GM18520 (cell line): ENCODE measurements at regions not wholly inside any gene's neighbourhood (a gene's known extent, or its start where the extent isn't known, plus 50 kb on each side); places are given as distances from the start of the nearest gene placed in this dataset.
"Not testable (repeated sequence)": the region's sequence is repeated elsewhere in the genome, so short reads cannot be mapped to it uniquely, and the experiment has no call there.

Experiments used
- ATAC-seq: cut with Tn5 transposase; IDR thresholded peaks from one replicate; pipeline ENCODE4 v1.9.1; 2021; ENCODE audit not compliant: unreplicated experiment

- no peak for ATAC-seq
Observed at GRCh38 chr16:55061126-55061525, 130.5 kb downstream of the IRX5 start.

DNA sequence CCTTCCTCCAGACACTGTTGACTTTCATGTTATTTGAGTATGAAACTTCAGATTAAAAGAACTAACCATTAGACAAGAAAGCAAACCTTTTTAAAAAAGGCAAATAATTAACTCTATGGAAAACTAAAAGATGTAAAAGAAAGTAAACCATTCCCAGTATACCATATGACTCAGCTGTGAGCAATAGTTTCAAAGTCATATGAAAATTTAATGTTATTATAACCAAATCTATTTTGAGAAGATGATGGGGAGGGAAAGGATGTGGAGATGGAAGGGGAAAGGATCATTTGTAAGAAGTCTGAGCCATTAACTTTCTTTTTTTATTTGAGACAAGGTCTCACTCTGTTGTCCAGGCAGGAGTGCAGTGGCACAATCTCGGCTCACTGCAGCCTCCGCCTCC lies 131.8 kb downstream of the IRX5 start:
- ATAC-seq = no peak

GRCh38 chr16:55072976-55073375 lies 142.3 kb downstream of the IRX5 start:
- ATAC-seq = no peak

- ATAC-seq = no peak
Observed at GRCh38 chr16:55073830-55074229, 143.2 kb downstream of the IRX5 start.

GRCh38 chr16:55075208-55075607 lies 144.5 kb downstream of the IRX5 start:
- ATAC-seq = not testable (repeated sequence)

DNA sequence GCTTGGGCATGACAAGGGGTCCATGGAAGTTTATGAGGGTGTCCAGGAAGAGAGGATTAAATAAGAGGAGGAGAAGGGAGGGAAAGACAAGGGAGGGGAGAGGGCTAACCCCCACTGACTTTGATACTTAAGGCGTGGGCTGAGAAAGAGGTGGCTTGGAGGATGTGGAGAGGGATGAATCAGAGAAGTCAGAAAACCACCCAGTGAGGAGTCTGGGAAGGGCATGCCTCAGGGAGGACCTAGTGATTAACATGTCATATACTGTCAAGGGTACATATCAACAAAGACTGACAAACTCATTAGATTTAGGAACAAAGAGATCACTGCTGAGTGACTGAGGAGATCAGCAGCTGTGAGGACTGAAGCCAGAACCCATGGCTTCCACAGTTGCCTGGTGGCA lies 145.4 kb downstream of the IRX5 start:
- ATAC-seq = no peak

DNA sequence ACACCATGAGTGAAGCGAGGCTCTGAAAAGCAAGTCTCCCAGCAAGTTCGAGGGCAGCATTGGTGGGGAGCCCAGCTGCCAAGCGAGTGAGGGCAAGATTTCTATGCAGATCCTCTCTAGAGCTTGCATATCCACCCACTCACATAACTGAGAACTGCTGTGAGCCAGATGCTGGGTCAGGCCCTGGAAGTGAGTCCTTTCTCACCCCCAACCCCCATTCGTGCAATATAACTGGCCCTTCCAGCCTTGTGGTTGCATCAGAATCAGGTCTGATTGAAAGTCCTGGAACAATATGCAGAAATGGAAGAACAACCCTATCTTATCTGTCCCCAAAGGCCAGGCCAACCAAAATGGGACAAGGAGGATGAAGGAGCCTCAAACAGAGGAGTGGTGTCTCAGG lies 146.6 kb downstream of the IRX5 start:
- ATAC-seq = no peak

GRCh38 chr16:55078153-55078552 lies 147.5 kb downstream of the IRX5 start:
- no peak for ATAC-seq

- no peak for ATAC-seq
Observed at GRCh38 chr16:55078699-55079410, 148.2 kb downstream of the IRX5 start.

DNA sequence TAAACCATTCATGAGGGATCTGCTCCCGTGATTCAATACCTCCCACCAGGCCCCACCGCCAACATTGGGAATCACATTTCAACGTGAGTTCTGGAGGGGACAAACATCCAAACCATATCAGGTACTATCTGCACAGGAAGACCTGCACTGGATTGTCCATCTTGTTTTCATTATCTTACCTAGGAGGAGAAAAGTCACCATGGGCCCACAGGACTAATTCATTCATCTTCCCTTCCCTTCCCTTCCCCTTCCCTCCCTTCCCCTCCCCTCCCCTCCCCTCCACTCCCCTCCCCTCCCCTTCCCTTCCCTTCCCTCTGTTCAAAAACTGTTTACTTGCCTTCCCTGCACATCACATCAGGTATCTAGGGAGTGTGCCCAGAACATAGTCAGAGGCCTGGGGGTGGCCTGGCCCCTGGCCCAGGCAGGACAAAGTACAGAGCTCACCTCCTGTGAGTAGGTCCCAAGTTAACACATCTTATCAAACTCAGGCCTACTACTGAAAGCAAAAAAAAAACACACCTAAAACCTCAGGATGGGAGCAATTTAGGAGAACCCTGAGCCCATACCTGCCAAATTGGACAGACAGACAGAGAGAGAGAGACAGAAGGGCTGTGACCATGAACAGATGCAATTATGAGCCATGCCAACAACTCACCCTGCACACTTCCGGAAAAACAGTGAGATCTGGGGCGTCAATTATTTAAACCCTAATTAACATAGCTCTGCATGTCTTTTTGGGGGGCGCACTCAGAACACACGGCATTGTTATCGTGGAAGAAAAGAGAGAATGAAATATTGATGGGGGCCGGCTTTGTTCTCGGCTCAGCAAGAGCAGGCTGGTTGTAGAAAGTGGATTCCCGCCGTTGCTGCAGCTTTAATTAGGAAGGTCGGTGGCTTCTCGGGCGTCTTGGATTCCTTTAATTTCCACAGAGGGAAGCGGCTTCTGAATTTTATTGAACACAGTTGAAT lies 151.2 kb downstream of the IRX5 start:
- ATAC-seq = no peak

GRCh38 chr16:55082591-55082976 lies 151.9 kb downstream of the IRX5 start:
- ATAC-seq = no peak

- no peak for ATAC-seq
Observed at GRCh38 chr16:55083052-55083451, 152.4 kb downstream of the IRX5 start.

- no peak for ATAC-seq
Observed at GRCh38 chr16:55088098-55088497, 157.4 kb downstream of the IRX5 start.

DNA sequence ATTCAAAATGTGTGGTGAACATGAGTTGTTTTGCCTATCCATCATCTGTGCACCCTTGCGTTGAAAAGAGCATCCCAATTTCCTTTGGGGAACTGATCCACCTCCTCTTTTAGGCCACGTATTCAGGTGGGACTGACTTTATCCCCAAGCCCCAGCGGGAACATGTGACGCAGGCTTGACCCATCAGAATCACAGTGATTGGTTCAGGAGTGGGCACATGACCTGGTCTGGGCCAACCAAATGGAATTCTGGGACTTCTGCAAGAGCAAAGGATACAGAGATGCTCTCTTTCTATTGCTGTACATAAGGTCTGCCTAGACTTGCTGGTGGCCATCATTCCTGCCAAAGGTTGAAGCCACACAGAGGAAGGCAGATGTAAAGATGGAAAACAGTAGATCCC lies 158.9 kb downstream of the IRX5 start:
- ATAC-seq = no peak

DNA sequence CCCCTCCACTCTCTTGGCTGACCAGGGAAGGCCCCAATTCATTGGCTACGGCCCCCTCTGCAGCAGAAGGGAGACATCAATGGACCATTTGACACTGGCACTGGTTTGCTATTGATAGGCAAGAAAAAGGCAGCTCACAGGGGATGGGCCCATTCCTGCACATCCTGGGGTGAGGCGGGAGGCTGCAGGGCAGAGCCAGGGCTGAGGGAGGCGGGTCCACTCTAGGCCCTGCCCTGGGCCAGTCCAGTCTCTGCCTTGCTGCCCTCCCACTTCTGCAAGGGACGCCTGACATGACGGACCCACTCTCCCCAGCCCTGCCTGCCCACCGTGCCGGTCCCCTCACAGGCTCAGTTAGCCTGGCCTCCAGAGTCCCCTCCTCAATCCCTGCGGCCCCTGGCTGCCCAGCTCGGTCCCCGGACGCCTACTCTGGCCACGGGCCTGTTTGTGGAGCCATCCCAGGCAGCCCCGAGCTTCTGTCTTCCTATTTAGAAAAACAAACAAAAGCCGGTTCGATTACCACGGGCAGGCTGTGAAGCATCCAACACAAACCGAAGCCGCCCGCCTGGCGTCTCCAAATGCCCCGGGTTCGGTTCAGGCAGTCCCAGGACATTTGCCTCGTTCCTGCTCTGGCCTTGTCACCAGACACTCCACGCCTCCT lies 160.7 kb downstream of the IRX5 start:
- ATAC-seq = no peak

DNA sequence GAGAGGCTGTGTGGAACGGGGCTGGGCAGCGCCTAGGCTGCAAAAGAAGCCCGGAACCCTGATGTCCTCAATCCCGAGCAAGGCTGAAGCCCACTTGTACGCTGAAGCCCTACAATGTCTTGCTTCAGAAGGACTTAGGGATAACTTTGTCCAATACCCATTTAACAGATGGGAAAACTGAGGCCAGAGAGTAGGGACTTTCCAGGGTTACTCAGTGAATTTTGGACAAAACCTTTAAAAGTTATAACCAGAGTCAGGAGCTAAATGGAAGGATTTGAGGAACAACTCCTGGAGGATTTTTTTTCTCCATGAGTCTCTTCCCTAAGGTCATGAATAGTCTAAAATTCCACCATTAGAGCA lies 161.2 kb downstream of the IRX5 start:
- no peak for ATAC-seq

- no peak for ATAC-seq
Observed at GRCh38 chr16:55100100-55100499, 169.4 kb downstream of the IRX5 start.

DNA sequence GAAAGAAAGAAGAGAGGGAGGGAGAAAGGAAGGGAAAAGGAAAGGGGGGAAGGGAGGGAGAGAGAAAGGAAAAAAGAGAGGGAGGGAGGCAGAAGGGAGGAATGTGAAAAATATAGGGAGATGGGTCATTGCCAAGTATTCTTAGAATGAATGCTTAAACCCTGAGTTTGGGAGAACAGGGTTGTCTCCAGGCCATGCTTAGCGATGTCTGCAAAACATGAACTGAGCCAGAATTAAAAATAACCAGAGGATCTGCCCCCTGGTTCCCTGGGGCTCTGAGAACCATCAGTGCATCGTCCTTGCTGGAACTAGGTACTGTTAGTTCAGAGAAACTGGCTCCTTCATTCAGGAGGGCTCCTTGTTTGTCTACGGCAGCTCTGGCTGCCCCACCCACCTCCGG lies 170.4 kb downstream of the IRX5 start:
- ATAC-seq = no peak

DNA sequence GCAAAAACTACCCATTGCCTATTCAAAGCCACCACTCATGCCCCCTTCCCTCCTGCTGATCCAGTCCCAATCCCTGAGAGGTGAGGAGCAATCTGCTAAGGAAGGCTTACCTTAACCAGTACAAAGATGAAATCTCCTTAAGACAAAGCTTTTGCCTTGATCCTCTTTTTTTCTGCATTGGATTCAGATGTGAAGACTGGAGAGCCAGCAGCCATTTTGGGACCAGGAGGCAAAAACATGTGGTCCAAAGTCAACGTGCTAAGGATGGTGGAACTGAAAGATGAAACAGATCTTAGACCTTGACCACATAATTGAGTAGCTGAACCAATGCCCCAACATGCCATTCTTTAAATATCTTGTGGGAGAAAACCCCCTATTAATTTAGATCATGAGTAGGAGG lies 171.4 kb downstream of the IRX5 start:
- no peak for ATAC-seq

DNA sequence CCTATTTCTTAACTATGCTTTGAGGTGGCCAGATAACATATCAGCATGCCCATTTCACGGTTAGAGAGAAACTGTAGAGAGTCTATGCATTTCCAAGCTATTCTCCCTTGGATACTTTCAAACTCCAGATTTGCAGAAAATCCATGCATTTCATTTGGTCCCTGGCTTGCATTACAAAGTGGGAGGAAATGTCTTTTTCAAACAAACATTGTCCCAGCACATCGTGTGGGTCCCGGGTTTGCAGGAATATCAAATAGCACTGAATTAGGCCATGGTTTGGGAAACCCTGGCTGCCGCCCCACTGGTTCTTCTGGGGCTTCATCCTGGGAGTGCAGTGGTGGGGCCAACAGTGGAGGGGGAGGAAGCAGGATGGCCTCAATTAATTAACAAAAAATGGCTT lies 171.9 kb downstream of the IRX5 start:
- no peak for ATAC-seq

DNA sequence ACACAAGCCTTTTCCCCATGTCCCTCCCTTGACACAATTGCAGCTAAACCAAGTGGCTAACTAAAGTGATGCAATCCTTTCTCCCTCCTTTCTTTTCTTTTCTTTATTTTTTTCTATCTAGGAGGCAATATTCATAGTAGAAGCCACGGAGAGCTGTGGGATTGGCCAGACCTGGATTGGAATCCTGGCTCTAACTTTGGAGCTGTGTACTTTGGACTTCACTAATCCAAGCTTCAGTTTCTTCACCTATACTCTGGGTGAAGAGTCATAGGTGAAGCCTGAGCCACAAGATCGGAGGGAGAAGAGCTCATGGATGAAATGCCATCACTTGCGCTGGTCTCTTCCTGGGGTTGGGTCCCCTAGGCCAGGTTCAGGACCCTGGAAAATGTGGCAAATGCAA lies 177.2 kb downstream of the IRX5 start:
- no peak for ATAC-seq

DNA sequence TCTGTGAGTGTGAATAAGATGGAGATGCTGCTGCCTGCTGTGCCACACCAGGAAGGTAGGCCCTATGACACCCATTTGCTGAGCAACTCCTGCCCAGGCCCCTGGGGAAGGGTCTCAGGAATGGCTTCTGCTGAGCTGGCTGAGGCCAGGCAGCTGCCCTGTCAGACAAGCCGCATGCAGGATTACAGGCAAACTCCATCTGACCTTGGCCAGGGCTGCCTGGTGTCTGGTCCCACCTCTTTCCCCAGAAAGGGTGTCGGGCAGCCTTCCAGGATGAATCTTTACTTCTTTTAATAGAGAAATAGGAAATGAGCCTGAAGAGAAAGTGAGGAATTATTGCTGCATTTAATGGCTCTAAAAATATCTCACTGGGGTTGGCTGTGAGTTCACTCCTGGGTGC lies 182.5 kb downstream of the IRX5 start:
- no peak for ATAC-seq
